NCI-H128 (cell line): ENCODE measurements at regions not wholly inside any gene's neighbourhood (a gene's known extent, or its start where the extent isn't known, plus 50 kb on each side); places are given as distances from the start of the nearest gene placed in this dataset.

Experiments used
- DNase-seq: peaks from one replicate; lab custom pipeline; 2025; ENCODE audit not compliant: unreplicated experiment; lab: John Stamatoyannopoulos, UW

- no peak for DNase-seq
Observed at GRCh38 chr1:96340686-96341085, 380.9 kb upstream of the PTBP2 start.

GRCh38 chr1:96346719-96347118 lies 374.9 kb upstream of the PTBP2 start:
- DNase-seq: no peak

GRCh38 chr1:96349896-96350295 lies 371.7 kb upstream of the PTBP2 start:
- DNase-seq: no peak

DNA sequence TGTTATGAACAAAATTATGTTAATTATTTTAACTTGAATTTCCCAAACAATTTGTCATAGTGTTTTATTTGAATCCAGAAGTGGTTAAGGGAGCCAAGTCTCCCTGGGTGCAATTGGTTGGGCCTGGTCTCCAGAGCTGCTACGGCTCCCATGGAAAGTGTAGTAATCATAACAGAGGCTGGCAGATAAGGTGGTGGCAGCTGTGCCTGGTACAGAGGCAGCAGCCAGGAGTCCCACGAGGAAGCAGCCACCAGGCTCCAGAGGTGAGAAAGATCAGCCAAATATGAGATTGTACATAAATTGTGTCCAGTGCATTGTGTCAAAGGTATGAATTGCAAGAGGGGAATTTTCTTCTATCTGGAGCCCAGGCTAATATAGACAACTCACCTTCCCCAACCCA lies 368.9 kb upstream of the PTBP2 start:
- DNase-seq: no peak

GRCh38 chr1:96355521-96355920 lies 366.1 kb upstream of the PTBP2 start:
- DNase-seq: no peak

DNA sequence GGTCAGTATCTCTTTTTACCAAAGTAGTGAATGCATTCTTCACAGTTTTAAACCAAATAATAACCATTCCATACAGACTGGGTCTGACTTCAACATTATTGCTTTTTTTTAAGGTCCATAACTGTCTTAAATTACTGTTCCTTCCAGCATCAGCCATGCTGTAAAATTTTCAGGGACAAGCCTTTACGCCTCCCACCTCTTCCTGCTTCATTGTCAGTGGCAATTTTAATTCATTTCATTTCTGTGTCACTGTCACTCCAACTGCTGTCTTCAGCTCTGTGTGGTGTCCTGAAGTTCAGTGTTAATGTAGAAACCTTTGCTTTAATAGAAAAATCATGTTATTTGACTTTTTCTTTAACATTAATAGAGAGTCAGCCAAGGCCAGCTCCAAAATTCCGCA lies 365.6 kb upstream of the PTBP2 start:
- DNase-seq: no peak

DNA sequence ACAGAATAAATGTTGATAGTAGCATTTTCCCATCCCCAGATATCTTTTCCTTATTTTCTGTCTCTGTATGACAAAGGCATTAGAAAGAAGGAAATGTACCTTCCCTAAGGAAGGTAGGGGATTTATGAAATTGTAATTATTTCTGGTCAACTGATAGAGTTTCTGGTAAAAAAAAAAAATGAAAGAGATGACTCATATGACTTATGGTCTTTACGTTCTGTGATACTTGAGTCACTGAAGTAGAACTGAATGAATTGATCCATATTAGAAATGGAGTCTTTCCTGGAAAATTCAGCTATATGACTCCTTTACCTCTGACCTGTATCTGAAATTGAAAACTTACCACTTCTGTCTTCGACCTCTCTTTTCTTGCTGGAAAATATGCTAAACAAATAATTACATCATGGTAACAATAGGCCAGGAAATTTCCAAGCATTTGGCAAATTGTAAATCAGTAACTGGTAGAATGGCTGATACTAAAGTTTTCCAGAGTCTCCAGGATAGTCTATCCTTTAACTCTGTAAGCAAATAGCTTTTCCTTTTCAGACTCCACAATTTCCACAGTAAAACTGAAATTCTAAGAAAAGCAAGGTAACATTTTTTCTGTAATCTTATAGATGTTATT lies 364.3 kb upstream of the PTBP2 start:
- no peak for DNase-seq

DNA sequence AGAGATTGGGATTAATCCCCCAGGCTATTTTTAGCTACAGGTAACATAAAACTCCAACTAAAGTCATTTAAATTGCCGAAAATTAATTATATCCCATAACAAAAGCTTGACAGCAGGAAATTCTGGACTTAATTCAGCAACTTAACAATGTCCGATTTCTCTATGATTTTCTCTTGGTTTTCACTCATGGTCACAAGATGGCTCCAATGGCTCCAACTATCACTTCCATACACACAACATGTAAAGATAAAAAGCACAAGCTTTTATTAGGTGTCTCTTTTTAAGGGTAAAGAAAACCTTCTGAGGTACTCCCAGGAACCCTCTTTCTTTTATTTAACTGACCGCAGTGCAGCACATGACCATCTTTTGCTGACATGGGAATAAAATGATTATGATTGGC lies 363.5 kb upstream of the PTBP2 start:
- no peak for DNase-seq

DNA sequence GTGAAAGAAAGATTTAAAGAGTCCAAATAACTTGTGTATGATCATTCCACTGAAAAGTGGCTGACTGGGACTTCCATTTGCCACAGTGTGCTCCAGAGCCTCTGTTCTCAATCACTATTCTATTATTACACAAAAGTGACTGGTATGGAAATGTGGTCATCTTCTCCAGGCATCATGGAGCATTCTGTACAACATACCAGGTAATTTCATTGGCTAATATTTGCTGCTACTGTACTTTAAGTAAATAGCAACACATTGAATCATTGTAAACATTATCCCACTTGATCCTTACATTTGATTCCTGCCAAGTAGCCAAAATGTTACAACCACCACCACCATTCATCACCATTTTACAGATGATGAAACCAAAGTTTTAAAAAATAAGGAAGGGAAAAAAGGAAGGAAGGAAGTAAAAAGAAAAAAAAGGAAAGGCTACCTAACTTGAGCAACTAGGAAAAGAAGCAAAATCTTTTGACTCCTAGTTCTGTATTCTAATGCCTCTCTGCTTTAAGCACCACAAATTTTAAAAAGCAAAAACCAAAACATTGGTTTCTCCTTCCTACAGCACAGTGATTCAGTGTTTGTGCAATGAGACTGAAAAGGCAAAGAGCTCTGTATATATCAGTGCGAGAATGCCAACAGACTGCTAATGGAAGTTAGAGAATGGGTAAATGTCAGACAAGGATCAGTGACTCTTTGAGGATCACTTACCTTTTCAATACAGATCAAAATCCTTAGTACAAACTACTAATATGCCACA lies 361.4 kb upstream of the PTBP2 start:
- no peak for DNase-seq

DNA sequence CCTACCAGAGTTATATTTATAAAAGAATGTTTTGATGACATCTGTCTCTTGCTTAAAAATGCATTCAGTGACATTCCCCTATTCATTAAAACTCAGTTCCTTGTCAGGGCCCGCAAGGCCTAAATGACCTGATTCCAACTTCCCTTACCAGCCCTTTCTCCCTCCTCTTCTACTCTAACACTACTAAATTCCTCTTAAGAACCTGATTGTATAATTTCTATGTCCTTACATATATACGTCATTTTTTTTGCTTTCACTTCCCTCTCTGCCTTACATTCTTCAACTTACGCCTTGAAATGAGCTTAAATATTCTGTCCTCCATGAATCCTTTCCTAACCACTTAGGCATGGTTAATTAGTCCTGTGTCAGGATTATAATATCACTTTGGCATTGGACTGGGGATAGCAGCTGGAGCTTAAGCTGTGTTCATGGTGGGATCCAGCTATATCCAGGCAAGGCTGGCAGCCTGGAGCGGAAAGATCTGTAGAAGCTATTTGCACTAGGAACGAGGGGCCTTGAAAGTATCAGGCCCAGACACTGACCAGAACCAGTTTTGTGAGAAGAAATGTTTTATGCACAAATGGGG lies 360.2 kb upstream of the PTBP2 start:
- no peak for DNase-seq

DNA sequence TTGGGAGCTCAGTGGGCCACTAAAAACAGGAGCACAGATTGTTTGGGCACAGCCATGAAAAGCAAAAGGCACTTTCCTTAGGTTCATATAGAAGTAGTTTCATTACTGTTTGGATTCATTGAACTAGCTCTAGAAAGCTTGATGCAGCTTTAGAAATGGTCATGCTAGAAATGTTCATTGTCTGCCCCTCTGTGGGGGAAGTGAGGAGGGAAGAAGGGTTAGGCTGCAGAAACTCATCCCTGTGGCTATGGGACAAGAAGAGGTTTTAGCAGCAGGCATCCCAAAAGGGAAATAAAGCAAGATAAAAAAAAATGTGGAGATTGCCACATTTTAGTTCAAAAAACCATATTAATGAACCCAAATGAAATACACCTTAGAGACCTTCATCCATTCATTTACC lies 359.6 kb upstream of the PTBP2 start:
- DNase-seq: no peak

- no peak for DNase-seq
Observed at GRCh38 chr1:96362623-96363022, 359.0 kb upstream of the PTBP2 start.

- DNase-seq: no peak
Observed at GRCh38 chr1:96363826-96364225, 357.8 kb upstream of the PTBP2 start.

- no peak for DNase-seq
Observed at GRCh38 chr1:96364576-96364975, 357.0 kb upstream of the PTBP2 start.

GRCh38 chr1:96365076-96365475 lies 356.5 kb upstream of the PTBP2 start:
- DNase-seq: no peak

GRCh38 chr1:96365596-96366390 lies 355.8 kb upstream of the PTBP2 start:
- no peak for DNase-seq

DNA sequence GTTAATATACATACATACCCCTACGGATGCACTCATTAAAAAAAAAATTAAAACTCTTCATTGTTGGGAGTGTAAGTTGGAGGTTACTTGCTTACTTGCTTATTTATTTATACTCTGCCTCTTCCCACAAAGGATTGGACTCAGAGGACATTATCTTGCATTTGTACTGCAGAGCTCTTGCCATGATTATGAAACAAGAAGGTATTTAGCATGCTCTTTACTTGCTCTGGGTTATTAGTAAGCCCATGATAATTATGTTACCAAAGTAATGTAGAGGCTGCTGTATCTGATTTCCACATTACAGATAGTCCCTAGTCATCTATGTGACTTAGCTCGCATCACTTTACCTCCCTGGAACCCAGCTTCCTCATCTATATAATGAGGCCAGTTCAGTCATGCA lies 355.1 kb upstream of the PTBP2 start:
- DNase-seq: no peak

GRCh38 chr1:96367791-96368190 lies 353.8 kb upstream of the PTBP2 start:
- no peak for DNase-seq

DNA sequence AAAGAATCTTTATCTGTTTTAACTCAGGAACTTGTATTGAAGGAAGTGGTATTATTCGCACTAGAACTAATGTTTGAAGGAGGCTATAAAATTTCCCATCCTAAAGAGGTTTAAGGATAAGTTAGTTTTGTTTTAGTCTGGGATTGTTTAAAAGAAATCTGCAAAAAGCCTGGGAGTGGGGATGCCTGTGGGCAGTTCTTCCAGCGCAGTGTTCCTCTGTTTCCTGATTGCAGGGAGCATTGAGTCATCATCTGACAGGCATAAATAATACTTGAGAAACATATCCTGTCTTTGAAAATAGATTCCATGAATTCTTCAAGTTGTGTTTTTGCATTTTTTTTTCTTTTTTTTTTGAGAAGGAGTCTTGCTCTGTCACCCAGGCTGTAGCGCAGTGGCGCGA lies 350.8 kb upstream of the PTBP2 start:
- DNase-seq: no peak

GRCh38 chr1:96372881-96373280 lies 348.7 kb upstream of the PTBP2 start:
- no peak for DNase-seq

DNA sequence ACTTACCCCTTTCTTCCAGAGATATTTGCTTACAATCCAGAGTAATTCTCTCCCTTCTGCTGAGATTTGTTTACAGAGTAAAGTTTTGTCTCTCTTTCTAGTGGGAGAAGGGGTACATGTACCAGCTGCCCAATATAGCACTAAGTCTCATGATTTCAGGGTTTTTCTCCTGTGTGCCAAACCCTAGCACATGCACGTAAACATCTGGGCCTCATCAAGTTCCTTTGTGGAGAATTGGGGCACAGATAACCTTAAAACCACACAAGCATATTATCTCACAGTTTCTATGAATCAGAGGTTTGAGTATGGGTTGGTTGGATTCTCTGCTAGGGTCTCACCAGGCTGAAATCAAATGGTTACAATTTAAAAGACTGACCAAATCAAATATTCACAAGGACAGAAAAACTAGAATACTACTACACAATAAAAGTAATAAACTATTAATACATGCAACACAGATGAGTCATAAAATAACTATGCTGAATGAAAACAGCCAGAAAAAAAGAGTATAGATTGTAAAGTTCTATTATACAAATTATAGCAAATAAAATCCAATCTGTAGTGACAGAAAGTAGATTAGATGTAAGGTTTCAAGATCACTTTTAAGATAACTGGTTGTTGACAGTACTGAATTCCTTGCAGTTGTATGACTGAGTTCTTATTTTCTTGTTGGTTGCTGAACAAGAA lies 347.4 kb upstream of the PTBP2 start:
- DNase-seq: no peak
